ENCODE measurements at regions not wholly inside any gene's neighbourhood (a gene's known extent, or its start where the extent isn't known, plus 50 kb on each side); places are given as distances from the start of the nearest gene placed in this dataset.

DNA sequence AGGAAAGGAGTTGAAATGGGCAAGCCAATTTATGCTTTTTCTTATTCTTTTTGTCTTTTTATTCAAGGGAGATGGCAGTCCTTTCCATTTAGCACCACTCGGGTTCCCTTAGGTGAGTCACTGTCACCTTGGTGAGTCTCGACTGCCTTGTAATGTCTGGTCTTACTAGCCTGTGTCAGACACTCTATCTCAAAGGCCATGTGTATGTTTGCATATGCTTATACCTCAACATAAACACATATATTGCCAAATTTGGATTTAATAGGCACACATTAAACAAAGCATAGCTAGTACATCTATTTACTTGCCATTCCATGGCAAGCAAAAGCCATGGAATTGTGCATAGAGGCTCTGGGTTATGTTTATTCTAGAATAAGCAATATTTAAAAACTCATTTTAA, 624.9 kb upstream of the FOXG1 start:
- TF ChIP-seq, protein P1, sequence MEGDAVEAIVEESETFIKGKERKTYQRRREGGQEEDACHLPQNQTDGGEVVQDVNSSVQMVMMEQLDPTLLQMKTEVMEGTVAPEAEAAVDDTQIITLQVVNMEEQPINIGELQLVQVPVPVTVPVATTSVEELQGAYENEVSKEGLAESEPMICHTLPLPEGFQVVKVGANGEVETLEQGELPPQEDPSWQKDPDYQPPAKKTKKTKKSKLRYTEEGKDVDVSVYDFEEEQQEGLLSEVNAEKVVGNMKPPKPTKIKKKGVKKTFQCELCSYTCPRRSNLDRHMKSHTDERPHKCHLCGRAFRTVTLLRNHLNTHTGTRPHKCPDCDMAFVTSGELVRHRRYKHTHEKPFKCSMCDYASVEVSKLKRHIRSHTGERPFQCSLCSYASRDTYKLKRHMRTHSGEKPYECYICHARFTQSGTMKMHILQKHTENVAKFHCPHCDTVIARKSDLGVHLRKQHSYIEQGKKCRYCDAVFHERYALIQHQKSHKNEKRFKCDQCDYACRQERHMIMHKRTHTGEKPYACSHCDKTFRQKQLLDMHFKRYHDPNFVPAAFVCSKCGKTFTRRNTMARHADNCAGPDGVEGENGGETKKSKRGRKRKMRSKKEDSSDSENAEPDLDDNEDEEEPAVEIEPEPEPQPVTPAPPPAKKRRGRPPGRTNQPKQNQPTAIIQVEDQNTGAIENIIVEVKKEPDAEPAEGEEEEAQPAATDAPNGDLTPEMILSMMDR (IDR thresholded peaks at IDR 0.05; ENCODE audit: low read depth, low read length, poor library complexity, severe bottlenecking) = no peak
- TF ChIP-seq EZH2phosphoT487 (IDR thresholded peaks at IDR 0.05; ENCODE audit: borderline replicate concordance, low read length) = no peak

Measured in DOHH2 (cell line).